SIG-M5 treated with dmso at 0.1 percent for 504 hours (cell line): ENCODE measurements at regions not wholly inside any gene's neighbourhood (a gene's known extent, or its start where the extent isn't known, plus 50 kb on each side); places are given as distances from the start of the nearest gene placed in this dataset.
A peak's percentile ranks its signal among the peaks of the same experiment; 100 is the strongest.
"Not testable (repeated sequence)": the region's sequence is repeated elsewhere in the genome, so short reads cannot be mapped to it uniquely, and the experiment has no call there.

Source experiments
- DNase-seq: peaks from one replicate; lab custom pipeline; 2025; ENCODE audit not compliant: unreplicated experiment; lab: John Stamatoyannopoulos, UW

- no peak for DNase-seq
These were observed 223.7 kb downstream of the DLL1 start for GRCh38 chr6:170067181-170067641.

DNA sequence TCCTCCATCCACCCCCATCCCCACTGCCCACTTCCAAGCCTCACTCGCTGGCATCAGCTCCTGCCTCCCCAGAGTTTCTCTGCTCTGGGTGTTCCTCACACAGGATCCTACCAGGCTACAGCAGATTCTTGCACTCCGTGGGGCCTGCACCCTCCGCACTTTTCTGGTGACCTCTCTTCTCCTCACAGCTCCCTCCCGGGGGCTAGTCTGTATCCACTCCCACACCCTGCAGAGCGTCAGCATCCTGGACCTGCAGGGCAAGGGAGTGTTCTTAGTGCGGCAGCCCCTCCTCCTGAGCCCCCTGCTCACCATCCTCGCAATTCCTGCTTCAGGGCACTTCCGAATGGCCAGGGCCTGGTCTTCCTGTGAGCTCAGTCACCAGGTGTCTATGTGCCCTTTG is 224.2 kb downstream of the DLL1 start:
- DNase-seq, result no peak

GRCh38 chr6:170063851-170064602 is 226.9 kb downstream of the DLL1 start:
- DNase-seq, result no peak

- no peak for DNase-seq
These were observed 227.4 kb downstream of the DLL1 start for GRCh38 chr6:170063431-170063830.

DNA sequence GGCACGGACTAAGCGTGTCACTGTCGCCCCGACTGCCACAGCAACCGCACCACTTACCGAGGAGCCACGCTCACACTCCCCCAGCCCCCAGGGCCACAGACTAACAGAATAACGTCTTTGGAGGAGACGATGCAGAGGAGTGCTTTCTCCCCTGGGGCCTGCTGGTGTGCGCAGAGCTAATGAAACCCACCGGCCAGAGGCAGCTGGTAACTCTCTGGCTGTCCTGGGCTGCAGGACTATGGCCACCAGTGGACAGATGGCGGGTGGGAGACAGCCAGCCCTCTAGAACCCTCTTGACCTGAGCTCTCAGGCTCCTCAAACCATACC is 228.0 kb downstream of the DLL1 start:
- no peak for DNase-seq

DNA sequence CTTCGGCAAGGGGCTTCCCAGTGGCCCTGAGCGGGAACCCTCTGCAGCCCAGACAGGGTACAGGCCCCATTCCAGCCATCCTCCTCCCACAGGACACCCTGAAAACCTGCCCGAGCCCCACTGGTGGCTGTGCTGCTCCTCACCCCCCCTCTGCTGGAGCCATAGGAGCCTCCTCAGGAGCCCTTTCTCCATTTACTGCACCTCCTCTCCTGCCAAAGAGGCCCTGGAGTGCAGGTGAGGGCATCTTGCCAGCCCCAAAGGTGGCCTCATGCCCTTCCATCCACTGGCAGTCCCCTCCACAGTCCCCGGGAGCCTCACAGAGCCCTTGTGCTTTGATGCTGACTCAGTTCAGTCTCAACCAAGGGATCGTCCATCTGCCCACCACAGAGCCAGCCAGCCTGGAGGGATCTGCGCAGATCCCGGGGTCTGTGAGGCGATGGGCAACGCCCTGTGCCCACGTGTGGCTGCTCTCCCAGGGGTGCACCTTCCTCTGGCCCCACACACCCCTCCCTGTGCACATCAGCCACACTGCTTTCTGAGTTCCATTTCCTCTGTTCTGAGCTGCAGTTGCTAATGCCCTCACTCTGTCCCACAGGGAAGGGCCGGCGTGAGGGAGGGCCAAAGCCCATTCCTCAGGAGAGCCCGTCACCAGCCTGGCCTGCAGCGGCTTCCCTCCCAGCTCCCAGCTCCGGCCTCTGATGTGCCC is 228.5 kb downstream of the DLL1 start:
- DNase-seq, result no peak

- no peak for DNase-seq
These were observed 231.9 kb downstream of the DLL1 start for GRCh38 chr6:170058878-170059485.

- DNase-seq, result no peak
These were observed 232.7 kb downstream of the DLL1 start for GRCh38 chr6:170057961-170058877.

- DNase-seq, result no peak
These were observed 233.7 kb downstream of the DLL1 start for GRCh38 chr6:170057034-170057734.

DNA sequence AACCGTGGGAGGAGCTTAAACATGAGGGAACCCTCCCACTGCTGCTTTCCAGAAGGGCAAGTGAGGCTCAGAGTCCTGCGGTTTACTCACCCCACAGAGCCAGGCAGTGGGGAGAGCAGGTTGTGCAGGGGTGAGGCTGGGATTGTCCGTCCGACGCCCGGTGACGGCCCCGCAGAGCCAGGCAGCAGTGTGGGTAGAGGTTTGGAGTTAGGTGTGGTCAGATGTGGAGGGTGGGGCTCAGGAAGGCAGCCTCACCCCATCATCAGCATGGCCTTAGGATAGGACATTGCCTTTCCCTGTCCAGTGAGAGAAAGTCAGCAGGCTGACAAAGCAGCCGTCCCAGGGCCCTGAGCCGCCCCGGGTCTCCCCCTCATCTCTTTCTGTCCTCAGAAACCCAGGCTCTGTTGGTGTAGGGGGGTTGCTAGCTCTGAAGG is 234.6 kb downstream of the DLL1 start:
- DNase-seq, result no peak

GRCh38 chr6:170055797-170056196 is 235.1 kb downstream of the DLL1 start:
- DNase-seq, result not testable (repeated sequence)

GRCh38 chr6:170053966-170054661 is 236.8 kb downstream of the DLL1 start:
- no peak for DNase-seq

GRCh38 chr6:170052991-170053821 is 237.7 kb downstream of the DLL1 start:
- DNase-seq, result no peak

DNA sequence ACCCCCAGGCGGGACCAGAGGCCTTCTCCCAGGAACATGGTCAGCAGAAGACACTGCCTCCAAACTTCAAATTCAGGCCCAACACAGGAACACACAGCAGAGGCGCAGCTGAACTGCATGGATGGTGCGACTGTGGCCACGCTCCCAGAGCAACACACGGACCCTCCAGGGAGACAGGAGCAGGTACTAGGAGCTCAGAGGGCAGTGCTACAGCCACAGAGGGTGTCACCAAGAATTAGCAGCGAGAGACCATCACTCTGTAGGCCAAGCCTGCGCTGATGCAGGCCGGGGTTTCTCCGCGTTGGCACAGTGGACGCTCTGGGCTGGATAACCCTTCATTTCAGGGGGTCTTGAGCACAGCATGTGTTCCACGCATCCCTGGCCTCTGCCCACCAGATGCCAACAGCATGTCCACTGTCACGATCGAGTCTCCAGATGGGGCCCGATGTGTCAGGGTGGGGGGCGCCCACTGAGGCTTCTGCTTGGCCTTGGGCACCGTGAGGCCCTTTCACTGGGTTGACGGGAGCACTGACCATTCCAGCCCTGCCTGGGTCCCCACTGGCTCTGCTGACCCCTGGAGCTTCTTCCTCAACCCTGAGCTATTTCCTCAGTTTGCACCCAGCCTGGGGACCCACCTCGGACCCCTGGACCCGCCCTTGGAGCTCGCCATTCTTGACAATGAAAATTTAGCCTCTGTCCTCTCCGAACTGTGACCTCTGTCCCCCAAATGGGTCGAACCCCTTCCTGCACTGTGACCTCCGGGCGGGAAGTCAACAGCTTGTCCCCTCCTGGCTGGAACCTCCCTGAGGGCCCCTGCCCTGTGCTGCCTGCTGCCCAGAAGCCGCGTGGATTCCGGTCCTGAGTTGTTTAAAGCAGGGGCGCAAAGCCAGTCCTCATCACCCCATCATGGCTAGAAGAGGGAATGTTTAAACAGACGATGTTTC is 239.4 kb downstream of the DLL1 start:
- DNase-seq, result no peak

DNA sequence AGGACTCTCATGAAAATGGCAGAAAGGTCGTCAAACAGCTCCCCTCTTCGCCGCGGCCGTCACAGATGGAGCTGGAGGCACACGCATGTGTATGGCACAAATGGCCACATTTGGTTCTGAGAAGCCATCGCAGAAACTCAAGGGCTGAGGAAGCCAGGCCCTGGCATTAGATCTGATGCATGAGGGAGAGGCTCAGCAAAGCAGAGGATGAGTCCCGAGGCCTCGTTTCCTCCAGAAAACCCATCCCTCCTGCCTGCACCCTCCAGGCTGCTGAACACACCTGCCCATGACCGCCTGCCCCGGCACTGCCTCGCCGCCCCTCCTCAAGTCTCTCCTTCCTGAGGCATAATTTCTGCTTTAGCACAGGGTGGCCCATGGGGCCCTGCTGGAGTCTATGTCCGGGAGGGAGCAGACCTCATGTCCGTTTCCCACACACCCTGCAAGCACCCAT is 240.3 kb downstream of the DLL1 start:
- no peak for DNase-seq

- DNase-seq, result peak; percentile 68
These were observed 241.0 kb downstream of the DLL1 start for GRCh38 chr6:170049641-170050561.
